ENCODE measurements at regions not wholly inside any gene's neighbourhood (a gene's known extent, or its start where the extent isn't known, plus 50 kb on each side); places are given as distances from the start of the nearest gene placed in this dataset.

GRCh38 chr1:164472841-164473240 lies 86.1 kb upstream of the PBX1 start:
- H3K27me3 Mint-ChIP-seq, result no peaks in the 10 kb centered on the region
- no peak for TF ChIP-seq CTCF (IDR thresholded peaks at IDR 0.05)
- POLR2A ChIA-PET, result no interaction called here
- peaks cover 2% of the 10 kb centered on the region for H3K9me3 Mint-ChIP-seq
- DNase-seq, result no peak
- intact Hi-C loops (cut with micrococcal nuclease), result no loop called here
- no peaks in the 10 kb centered on the region for H3K36me3 Mint-ChIP-seq (ENCODE audit: low read depth)
- ATAC-seq (ENCODE audit: low read depth), result no peak
- CTCF ChIA-PET, result no interaction called here
- no peak overlapping the region for H3K27ac Mint-ChIP-seq
- no peaks in the 10 kb centered on the region for H3K4me1 Mint-ChIP-seq
- no peak overlapping the region for H3K4me3 Mint-ChIP-seq

- no peak overlapping the region for H3K27ac Mint-ChIP-seq
- ChIA-PET POLR2A (no interaction called here), CTCF (no interaction called here)
- TF ChIP-seq CTCF (IDR thresholded peaks at IDR 0.05), result no peak
- H3K27me3 Mint-ChIP-seq, result no peaks in the 10 kb centered on the region
- H3K4me3 Mint-ChIP-seq, result no peak overlapping the region
- H3K9me3 Mint-ChIP-seq, result peaks cover 2% of the 10 kb centered on the region
- DNase-seq (no peak), ATAC-seq (ENCODE audit: low read depth) (no peak)
- H3K36me3 Mint-ChIP-seq (ENCODE audit: low read depth), result no peaks in the 10 kb centered on the region
- no peaks in the 10 kb centered on the region for H3K4me1 Mint-ChIP-seq
- intact Hi-C loops (cut with micrococcal nuclease), result no loop called here
Measured at GRCh38 chr1:164473544-164473943, 85.4 kb upstream of the PBX1 start.

- Mint-ChIP-seq H3K4me3 (no peak overlapping the region), H3K4me1 (no peaks in the 10 kb centered on the region), H3K27ac (no peak overlapping the region), H3K9me3 (peaks cover 2% of the 10 kb centered on the region), H3K36me3 (ENCODE audit: low read depth) (no peaks in the 10 kb centered on the region), H3K27me3 (no peaks in the 10 kb centered on the region)
- no peak for DNase-seq
- ChIA-PET CTCF (no interaction called here), POLR2A (no interaction called here)
- intact Hi-C loops (cut with micrococcal nuclease), result no loop called here
- ATAC-seq (ENCODE audit: low read depth), result no peak
- no peak for TF ChIP-seq CTCF (IDR thresholded peaks at IDR 0.05)
Measured at GRCh38 chr1:164475834-164476233, 83.2 kb upstream of the PBX1 start.

- Mint-ChIP-seq H3K9me3 (no peaks in the 10 kb centered on the region), H3K36me3 (ENCODE audit: low read depth) (no peaks in the 10 kb centered on the region), H3K27me3 (no peaks in the 10 kb centered on the region), H3K4me3 (no peak overlapping the region), H3K27ac (no peak overlapping the region), H3K4me1 (no peaks in the 10 kb centered on the region)
- ChIA-PET CTCF (no interaction called here), POLR2A (no interaction called here)
- DNase-seq (no peak), ATAC-seq (ENCODE audit: low read depth) (no peak)
- intact Hi-C loops (cut with micrococcal nuclease), result no loop called here
- no peak for TF ChIP-seq CTCF (IDR thresholded peaks at IDR 0.05)
Measured at GRCh38 chr1:164477343-164477742, 81.6 kb upstream of the PBX1 start.

- intact Hi-C loops (cut with micrococcal nuclease), result no loop called here
- H3K27ac Mint-ChIP-seq, result no peak overlapping the region
- TF ChIP-seq CTCF (IDR thresholded peaks at IDR 0.05), result no peak
- no peaks in the 10 kb centered on the region for H3K27me3 Mint-ChIP-seq
- CTCF ChIA-PET, result no interaction called here
- H3K4me1 Mint-ChIP-seq, result no peaks in the 10 kb centered on the region
- no peak overlapping the region for H3K4me3 Mint-ChIP-seq
- no peaks in the 10 kb centered on the region for H3K36me3 Mint-ChIP-seq (ENCODE audit: low read depth)
- H3K9me3 Mint-ChIP-seq, result no peaks in the 10 kb centered on the region
- no peak for DNase-seq
- ATAC-seq (ENCODE audit: low read depth), result no peak
- POLR2A ChIA-PET, result no interaction called here
Measured at GRCh38 chr1:164479242-164479641, 79.7 kb upstream of the PBX1 start.

Measured in activated B cell treated with CpG ODN at 0.5 μM for 24 hours (primary cell).